A673 (cell line): ENCODE measurements at regions not wholly inside any gene's neighbourhood (a gene's known extent, or its start where the extent isn't known, plus 50 kb on each side); places are given as distances from the start of the nearest gene placed in this dataset.

Experiments used
- CTCF ChIP-seq: fragments of 300-800, 200-600 bp; sonication (generic); conservative IDR thresholded peaks from 2 replicates; pipeline ENCODE4 v1.5.1; 2017; ENCODE audit warnings: low read depth, mild to moderate bottlenecking, antibody characterized with exemption, low read length, moderate library complexity, mixed read lengths
- EZH2 ChIP-seq: fragments of 200-600 bp; sonication (generic); IDR thresholded peaks from 2 replicates; pipeline ENCODE4 v1.6.1; 2017; ENCODE audit warnings: borderline replicate concordance, low read depth, mild to moderate bottlenecking, mixed read lengths, antibody characterized with exemption, low read length; ENCODE audit not compliant: poor library complexity, severe bottlenecking

DNA sequence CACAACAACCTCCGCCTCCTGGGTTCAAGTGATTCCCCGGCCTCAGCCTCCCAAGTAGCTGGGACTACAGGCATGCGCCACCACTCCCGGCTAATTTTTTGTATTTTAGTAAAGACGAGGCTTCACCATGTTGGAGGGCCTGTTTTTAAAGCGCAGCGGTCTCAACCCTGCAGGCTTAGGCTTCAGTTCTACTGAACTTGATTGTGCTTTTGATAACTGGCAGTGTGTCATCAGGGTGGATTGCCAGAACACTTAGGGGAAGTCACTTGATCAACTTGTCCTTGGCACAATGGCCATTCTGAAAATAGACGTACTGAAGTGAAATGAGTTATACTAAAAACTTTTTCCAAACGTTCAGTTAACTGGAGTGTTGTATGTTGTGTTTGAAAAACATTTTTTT is 472.2 kb downstream of the KLF5 start:
- TF ChIP-seq CTCF (no peak), EZH2 (no peak)
